Lung (tissue), 11 donors: ENCODE measurements at regions not wholly inside any gene's neighbourhood (a gene's known extent, or its start where the extent isn't known, plus 50 kb on each side); places are given as distances from the start of the nearest gene placed in this dataset.

Experiments
- ATAC-seq: fragments of 200-7000 bp; cut with Tn5 transposase; one replicate; pipeline ENCODE4 v1.9.1; 2020; ENCODE audit warnings: moderate number of reproducible peaks; ENCODE audit not compliant: insufficient read depth, low FRiP score
- DNase-seq, 3 donors: peaks; one replicate each; pipeline ENCODE4 v3.0.0-alpha.2; 2013 to 2017
- H3K27ac ChIP-seq, 2 donors: one replicate each; pipeline ENCODE4 v1.5.1; 2013; ENCODE audit warnings: mild to moderate bottlenecking in 2 of 2, moderate library complexity in 2 of 2, control low read depth in 1 of 2, inconsistent platforms in 1 of 2, low read depth in 1 of 2, low read length in 1 of 2
- H3K27me3 ChIP-seq, 3 donors: one replicate each; pipeline ENCODE4 v1.5.1; 2013; ENCODE audit warnings: low read length in 2 of 3; ENCODE audit not compliant: control insufficient read depth in 3 of 3, insufficient read depth in 3 of 3
- H3K36me3 ChIP-seq, 4 donors: one replicate each; pipeline ENCODE4 v1.5.1; 2013; ENCODE audit warnings: low read length in 4 of 4, mild to moderate bottlenecking in 1 of 4, moderate library complexity in 1 of 4; ENCODE audit not compliant: control insufficient read depth in 4 of 4, insufficient read depth in 4 of 4
- H3K4me1 ChIP-seq, 5 donors: one replicate each; pipeline ENCODE4 v1.5.1; 2013; ENCODE audit warnings: low read length in 5 of 5, mild to moderate bottlenecking in 2 of 5, moderate library complexity in 1 of 5; ENCODE audit not compliant: control insufficient read depth in 5 of 5, insufficient read depth in 5 of 5
- H3K4me3 ChIP-seq: one replicate; pipeline ENCODE4 v1.5.1; 2013; ENCODE audit warnings: mild to moderate bottlenecking, control low read depth, moderate library complexity
- H3K9ac ChIP-seq, 2 donors: one replicate each; pipeline ENCODE4 v1.5.1; 2013; ENCODE audit warnings: low read length in 2 of 2, control low read depth in 1 of 2; ENCODE audit not compliant: insufficient read depth in 1 of 2
- H3K9me3 ChIP-seq, 4 donors: one replicate each; pipeline ENCODE4 v1.5.1; 2013; ENCODE audit warnings: low read length in 3 of 4, mild to moderate bottlenecking in 1 of 4, moderate library complexity in 1 of 4; ENCODE audit not compliant: control insufficient read depth in 4 of 4, insufficient read depth in 3 of 4
- CTCF ChIP-seq: IDR thresholded peaks from 2 replicates; pipeline ENCODE4 v1.5.1; 2012; ENCODE audit warnings: mild to moderate bottlenecking; ENCODE audit errors: control extremely low read depth, extremely low read depth
- WGBS, 2 donors: extraction: QIAGEN DNeasy Blood & Tissue Kit; methylation state at CpG; one replicate each; pipeline ENCODE4 v1.1.7; 2013; 5-methylcytosine and 5-hydroxymethylcytosine counted together
- donor health status: control.
- donor health status: control.
- donor health status: Bipolar disorder and iron deficiency.
- donor health status: healthy.
- donor health status: DM: yes; HTN: yes; CAD: no.

GRCh38 chr9:20138841-20139240 is 350.0 kb upstream of the SLC24A2 start:
- Histone ChIP-seq H3K36me3 (no peaks in the 10 kb centered on the region), H3K27ac (no peak overlapping the region), H3K27me3 (no peaks in the 10 kb centered on the region), H3K9me3 (no peaks in the 10 kb centered on the region), H3K9ac (no peak overlapping the region), H3K4me1 (no peaks in the 10 kb centered on the region), H3K4me3 (no peak overlapping the region)
- no peak for ATAC-seq
- DNase-seq = no peak
- 92 to 99% methylated on average over 4 of the region's 4 CpGs for WGBS, 2 donors
- TF ChIP-seq CTCF = no peak

GRCh38 chr9:20138116-20138515 is 349.3 kb upstream of the SLC24A2 start:
- Histone ChIP-seq H3K9me3 (no peaks in the 10 kb centered on the region), H3K36me3 (no peaks in the 10 kb centered on the region), H3K27ac (no peak overlapping the region), H3K4me3 (no peak overlapping the region), H3K27me3 (no peaks in the 10 kb centered on the region), H3K4me1 (no peaks in the 10 kb centered on the region), H3K9ac (no peak overlapping the region)
- DNase-seq = no peak
- no peak for ATAC-seq
- no peak for TF ChIP-seq CTCF

- DNase-seq = no peak
- Histone ChIP-seq H3K4me3 (no peak overlapping the region), H3K4me1 (no peaks in the 10 kb centered on the region), H3K27ac (no peak overlapping the region), H3K9ac (no peak overlapping the region), H3K9me3 (no peaks in the 10 kb centered on the region), H3K27me3 (no peaks in the 10 kb centered on the region), H3K36me3 (no peaks in the 10 kb centered on the region)
- no peak for ATAC-seq
- no peak for TF ChIP-seq CTCF
- WGBS, 2 donors = 85 to 88% methylated on average over 1 of the region's 1 CpG
Measured at GRCh38 chr9:20137425-20137824, 348.6 kb upstream of the SLC24A2 start.

- Histone ChIP-seq H3K36me3 (no peaks in the 10 kb centered on the region), H3K4me1 (peaks cover 0 to 2% (median 0%) of the 10 kb centered on the region in 5 donors), H3K27ac (no peak overlapping the region), H3K27me3 (no peaks in the 10 kb centered on the region), H3K9me3 (no peaks in the 10 kb centered on the region), H3K4me3 (no peak overlapping the region), H3K9ac (no peak overlapping the region)
- 73 to 84% methylated on average over 7 of the region's 7 CpGs for WGBS, 2 donors
- no peak for TF ChIP-seq CTCF
- DNase-seq = no peak
- no peak for ATAC-seq
Measured at GRCh38 chr9:20135119-20135697, 346.4 kb upstream of the SLC24A2 start.
